ENCODE measurements at regions not wholly inside any gene's neighbourhood (a gene's known extent, or its start where the extent isn't known, plus 50 kb on each side); places are given as distances from the start of the nearest gene placed in this dataset.

DNA sequence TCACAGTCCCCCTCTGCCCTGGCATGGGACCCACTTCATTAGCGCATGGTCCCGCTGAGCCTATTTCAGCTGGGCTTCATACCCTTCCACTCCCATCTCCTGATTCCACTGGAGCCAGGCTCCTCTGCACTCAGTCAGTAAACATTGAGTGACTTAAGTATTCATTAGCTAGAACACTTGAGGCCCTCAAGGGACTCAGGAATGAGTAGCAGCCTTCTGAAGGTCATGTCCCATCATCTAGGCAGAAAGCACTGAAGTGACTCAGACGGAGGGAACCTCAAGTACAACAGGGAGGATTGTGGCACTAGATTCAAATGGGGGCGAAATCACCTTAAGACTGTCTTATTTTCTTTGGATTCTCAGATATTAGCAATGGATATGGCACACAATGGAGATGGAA is 186.6 kb upstream of the INHBA start:
- TF ChIP-seq, protein P1, sequence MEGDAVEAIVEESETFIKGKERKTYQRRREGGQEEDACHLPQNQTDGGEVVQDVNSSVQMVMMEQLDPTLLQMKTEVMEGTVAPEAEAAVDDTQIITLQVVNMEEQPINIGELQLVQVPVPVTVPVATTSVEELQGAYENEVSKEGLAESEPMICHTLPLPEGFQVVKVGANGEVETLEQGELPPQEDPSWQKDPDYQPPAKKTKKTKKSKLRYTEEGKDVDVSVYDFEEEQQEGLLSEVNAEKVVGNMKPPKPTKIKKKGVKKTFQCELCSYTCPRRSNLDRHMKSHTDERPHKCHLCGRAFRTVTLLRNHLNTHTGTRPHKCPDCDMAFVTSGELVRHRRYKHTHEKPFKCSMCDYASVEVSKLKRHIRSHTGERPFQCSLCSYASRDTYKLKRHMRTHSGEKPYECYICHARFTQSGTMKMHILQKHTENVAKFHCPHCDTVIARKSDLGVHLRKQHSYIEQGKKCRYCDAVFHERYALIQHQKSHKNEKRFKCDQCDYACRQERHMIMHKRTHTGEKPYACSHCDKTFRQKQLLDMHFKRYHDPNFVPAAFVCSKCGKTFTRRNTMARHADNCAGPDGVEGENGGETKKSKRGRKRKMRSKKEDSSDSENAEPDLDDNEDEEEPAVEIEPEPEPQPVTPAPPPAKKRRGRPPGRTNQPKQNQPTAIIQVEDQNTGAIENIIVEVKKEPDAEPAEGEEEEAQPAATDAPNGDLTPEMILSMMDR (IDR thresholded peaks at IDR 0.05): no peak
- TF ChIP-seq POLR2A (IDR thresholded peaks at IDR 0.05): no peak
- no peak for DNase-seq
- intact Hi-C loops (cut with DNase I): no loop called here
- Histone ChIP-seq H3K36me3 (replicated peaks in 1 of 2) (no peaks in the 10 kb centered on the region), H3K4me1 (replicated peaks in 1 of 2) (peaks cover 0 to 12% of the 10 kb centered on the region in 2 donors), H3K27me3 (no peaks in the 10 kb centered on the region), H3K27ac (no peak overlapping the region), H3K4me3 (no peak overlapping the region), H3K9me3 (replicated peaks in 1 of 3) (no peaks in the 10 kb centered on the region)
- WGBS, 4 donors: 87 to 92% (median 89%) methylated on average over 4 of the region's 4 CpGs

DNA sequence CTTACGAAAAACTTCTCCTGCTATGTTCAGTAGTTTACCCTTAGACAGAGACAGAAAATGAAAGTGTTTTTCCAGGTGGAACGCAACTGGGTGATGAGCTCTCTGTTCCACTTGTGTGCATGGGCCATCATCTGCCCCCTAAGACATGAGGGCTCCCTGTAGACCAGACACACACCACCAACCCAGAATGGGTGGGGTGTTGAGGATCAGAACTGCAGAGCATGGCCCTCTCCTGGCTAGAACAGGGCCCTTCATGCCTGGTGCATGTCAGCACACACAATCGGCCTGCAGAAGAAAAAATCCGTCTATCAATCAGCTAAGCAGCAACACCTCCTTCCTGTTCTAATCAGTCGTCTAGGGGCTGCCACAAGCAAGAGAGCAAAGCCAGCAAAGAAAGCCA is 186.2 kb upstream of the INHBA start:
- intact Hi-C loops (cut with DNase I): no loop called here
- Histone ChIP-seq H3K4me3 (no peak overlapping the region), H3K4me1 (replicated peaks in 1 of 2) (peaks cover 0 to 12% of the 10 kb centered on the region in 2 donors), H3K27me3 (no peaks in the 10 kb centered on the region), H3K9me3 (replicated peaks in 1 of 3) (no peaks in the 10 kb centered on the region), H3K27ac (no peak overlapping the region), H3K36me3 (replicated peaks in 1 of 2) (no peaks in the 10 kb centered on the region)
- WGBS, 4 donors: 53 to 80% (median 76%) methylated on average over 5 of the region's 5 CpGs
- TF ChIP-seq POLR2A (IDR thresholded peaks at IDR 0.05): no peak
- TF ChIP-seq, protein P1 (IDR thresholded peaks at IDR 0.05): no peak
- DNase-seq: no peak

DNA sequence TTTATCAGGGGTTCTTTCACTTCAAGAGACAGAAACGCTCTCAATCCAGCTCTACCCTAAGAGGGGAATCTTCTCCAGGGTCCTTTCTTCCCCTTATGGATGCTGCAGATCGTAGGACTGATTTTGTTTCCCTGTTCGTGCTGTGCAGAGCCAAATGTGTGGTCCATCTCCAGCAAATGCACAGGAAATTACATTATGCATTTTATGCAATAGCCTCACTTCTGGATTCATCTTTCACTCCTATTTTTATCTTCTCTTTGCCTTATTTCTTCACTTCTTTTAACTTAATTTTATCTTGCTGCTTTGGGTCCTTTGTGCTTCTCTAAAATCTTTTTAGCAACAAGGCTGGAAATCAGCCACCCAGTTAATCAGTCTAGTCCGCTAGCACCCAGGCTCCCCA is 184.5 kb upstream of the INHBA start:
- intact Hi-C loops (cut with DNase I): no loop called here
- WGBS, 4 donors: 58 to 68% (median 58%) methylated on average over 4 of the region's 4 CpGs
- Histone ChIP-seq H3K27ac (peak overlapping the region in 1 of 5 donors; percentile 61), H3K4me1 (replicated peaks in 1 of 2) (peaks cover 0 to 12% of the 10 kb centered on the region in 2 donors), H3K36me3 (replicated peaks in 1 of 2) (no peaks in the 10 kb centered on the region), H3K9me3 (replicated peaks in 1 of 3) (no peaks in the 10 kb centered on the region), H3K27me3 (no peaks in the 10 kb centered on the region), H3K4me3 (no peak overlapping the region)
- TF ChIP-seq, protein P1 (IDR thresholded peaks at IDR 0.05): no peak
- no peak for TF ChIP-seq POLR2A (IDR thresholded peaks at IDR 0.05)
- no peak for DNase-seq

DNA sequence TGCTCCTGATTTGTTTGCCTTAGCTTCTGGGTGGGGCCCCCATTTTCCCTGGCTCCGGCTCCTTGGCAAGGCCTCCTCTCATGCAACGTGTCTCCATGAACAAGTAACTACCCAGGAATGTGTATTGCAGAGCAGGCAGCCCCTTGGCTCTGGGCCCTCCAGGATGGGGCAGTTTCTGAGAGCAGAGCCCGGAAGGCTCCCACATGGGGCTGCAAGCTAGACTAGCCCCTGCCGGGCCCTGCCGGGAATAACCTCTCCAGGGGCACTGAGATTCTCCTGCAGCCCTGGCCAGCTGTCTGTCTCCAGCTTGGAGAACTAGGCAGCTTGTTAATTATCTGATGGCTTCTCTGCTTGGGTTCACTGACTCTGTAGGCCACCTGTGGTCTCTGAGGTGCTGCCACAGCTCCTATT is 184.0 kb upstream of the INHBA start:
- Histone ChIP-seq H3K36me3 (replicated peaks in 1 of 2) (no peaks in the 10 kb centered on the region), H3K9me3 (replicated peaks in 1 of 3) (no peaks in the 10 kb centered on the region), H3K4me1 (replicated peaks in 1 of 2) (peaks cover 0 to 12% of the 10 kb centered on the region in 2 donors), H3K27ac (peak overlapping the region in 1 of 5 donors; percentile 61), H3K27me3 (no peaks in the 10 kb centered on the region), H3K4me3 (no peak overlapping the region)
- intact Hi-C loops (cut with DNase I): no loop called here
- DNase-seq: peak in 1 of 7 donors; percentile 26
- 58 to 82% (median 72%) methylated on average over 5 of the region's 5 CpGs for WGBS, 4 donors
- no peak for TF ChIP-seq POLR2A (IDR thresholded peaks at IDR 0.05)
- TF ChIP-seq, protein P1 (IDR thresholded peaks at IDR 0.05): no peak
